Ovary (tissue), 7 donors: ENCODE measurements at regions not wholly inside any gene's neighbourhood (a gene's known extent, or its start where the extent isn't known, plus 50 kb on each side); places are given as distances from the start of the nearest gene placed in this dataset.

Experiments
- DNase-seq, 5 donors: peaks; one replicate each; pipeline ENCODE4 v3.0.0-alpha.2; 2019 to 2020
- H3K27ac ChIP-seq, 2 donors: fragments of 200-600 bp; one replicate each; pipeline versions ENCODE4 v1.5.1 to v1.8.0; 2019 to 2022
- H3K27me3 ChIP-seq: fragments of 200-600 bp; one replicate; pipeline ENCODE4 v1.8.0; 2022
- H3K36me3 ChIP-seq: fragments of 200-600 bp; sonication (generic); one replicate; pipeline ENCODE4 v1.5.1; 2019
- H3K4me1 ChIP-seq: one replicate; pipeline ENCODE4 v1.8.1; 2013; ENCODE audit warnings: mild to moderate bottlenecking, moderate library complexity; ENCODE audit not compliant: insufficient read depth
- H3K4me3 ChIP-seq: fragments of 200-600 bp; sonication (generic); one replicate; pipeline ENCODE4 v1.5.1; 2017
- H3K9me3 ChIP-seq, 2 donors: fragments of 200-600 bp in 1 of 2; sonication (generic) in 1 of 2; one replicate each; pipeline versions ENCODE4 v1.5.1 to v1.8.1; 2013 to 2019; ENCODE audit warnings: mild to moderate bottlenecking in 1 of 2, moderate library complexity in 1 of 2
- EP300 ChIP-seq: sonication (generic); formaldehyde crosslinking; IDR thresholded peaks from one replicate; pipeline ENCODE4 v1.6.1; 2017; ENCODE audit warnings: antibody characterized with exemption
- POLR2A ChIP-seq: fragments of 450-650 bp; IDR thresholded peaks from one replicate; pipeline ENCODE4 v1.6.1; 2017; ENCODE audit warnings: antibody characterized with exemption, mild to moderate bottlenecking, moderate library complexity
- WGBS, 3 donors: extraction: QIAGEN DNeasy Blood & Tissue Kit in 1 of 3; methylation state at CpG; one replicate each; pipeline versions ENCODE4 v1.1.5 to v1.1.7; 2013 to 2017; 5-methylcytosine and 5-hydroxymethylcytosine counted together
- intact Hi-C, 4 donors: fragments of 100-400 bp; cut with DNase I; formaldehyde crosslinking; loops; one replicate each; pipeline versions ENCODE4 v1.11.0 to v1.15.1; 2022 to 2023
- TF ChIP-seq, protein P1 (sequence below), 3 donors: fragments of 450-650 bp in 2 of 3; fragments of 200-600 bp in 1 of 3; IDR thresholded peaks; one replicate each; pipeline versions ENCODE4 v1.5.1 to v1.8.0; 2016 to 2022; ENCODE audit warnings: antibody characterized with exemption in 3 of 3, mild to moderate bottlenecking in 1 of 3
- donor health status: DM: no; HTN: no; CAD: no; lungs with moderate emphysema.
- donor health status: DM: no; HTN: no; CAD: no.
- donor health status: Bipolar disorder and iron deficiency.
- donor health status: DM: no; HTN: no; CAD: no.
- donor health status: DM: yes; HTN: yes; CAD: no.

DNA sequence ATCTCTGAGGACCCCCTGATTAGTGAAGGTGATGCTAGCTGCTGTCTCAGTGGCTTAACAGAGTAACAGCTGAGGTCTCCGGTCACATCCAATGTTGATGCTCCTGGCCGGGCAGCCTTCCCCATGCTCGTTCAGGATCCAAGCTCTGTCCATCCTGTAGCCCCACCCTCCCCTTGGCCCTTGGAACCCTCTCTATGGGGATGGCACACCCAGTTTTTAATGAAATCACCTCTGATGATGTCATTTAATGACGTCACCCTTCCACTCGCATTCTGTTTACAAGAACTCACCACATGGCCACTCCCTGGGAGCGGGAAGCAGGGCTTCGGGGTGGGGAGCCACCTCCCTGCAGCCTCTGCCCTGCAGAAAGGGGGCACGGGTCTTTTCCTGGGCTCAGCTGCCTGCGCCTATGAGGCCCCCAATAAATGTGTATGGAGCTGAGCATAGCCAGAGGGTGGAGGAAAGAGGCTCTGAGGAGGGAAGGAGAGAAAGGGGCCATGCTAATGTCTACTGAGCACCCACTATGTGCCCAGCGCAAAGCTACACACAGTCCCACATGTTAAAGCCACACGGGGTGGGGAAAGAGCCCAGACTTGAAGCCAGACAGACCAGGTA is 95.5 kb downstream of the OAT start:
- TF ChIP-seq POLR2A (no peak), EP300 (no peak)
- TF ChIP-seq, protein P1, sequence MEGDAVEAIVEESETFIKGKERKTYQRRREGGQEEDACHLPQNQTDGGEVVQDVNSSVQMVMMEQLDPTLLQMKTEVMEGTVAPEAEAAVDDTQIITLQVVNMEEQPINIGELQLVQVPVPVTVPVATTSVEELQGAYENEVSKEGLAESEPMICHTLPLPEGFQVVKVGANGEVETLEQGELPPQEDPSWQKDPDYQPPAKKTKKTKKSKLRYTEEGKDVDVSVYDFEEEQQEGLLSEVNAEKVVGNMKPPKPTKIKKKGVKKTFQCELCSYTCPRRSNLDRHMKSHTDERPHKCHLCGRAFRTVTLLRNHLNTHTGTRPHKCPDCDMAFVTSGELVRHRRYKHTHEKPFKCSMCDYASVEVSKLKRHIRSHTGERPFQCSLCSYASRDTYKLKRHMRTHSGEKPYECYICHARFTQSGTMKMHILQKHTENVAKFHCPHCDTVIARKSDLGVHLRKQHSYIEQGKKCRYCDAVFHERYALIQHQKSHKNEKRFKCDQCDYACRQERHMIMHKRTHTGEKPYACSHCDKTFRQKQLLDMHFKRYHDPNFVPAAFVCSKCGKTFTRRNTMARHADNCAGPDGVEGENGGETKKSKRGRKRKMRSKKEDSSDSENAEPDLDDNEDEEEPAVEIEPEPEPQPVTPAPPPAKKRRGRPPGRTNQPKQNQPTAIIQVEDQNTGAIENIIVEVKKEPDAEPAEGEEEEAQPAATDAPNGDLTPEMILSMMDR (IDR thresholded peaks at IDR 0.05), result no peak
- WGBS, 3 donors, result 71 to 80% (median 73%) methylated on average over 11 of the region's 11 CpGs
- Histone ChIP-seq H3K4me3 (no peak overlapping the region), H3K9me3 (no peaks in the 10 kb centered on the region), H3K4me1 (no peaks in the 10 kb centered on the region), H3K36me3 (no peaks in the 10 kb centered on the region), H3K27ac (no peak overlapping the region), H3K27me3 (no peaks in the 10 kb centered on the region)
- intact Hi-C loops, result no loop called here
- DNase-seq, result peak in 1 of 5 donors; percentile 11

DNA sequence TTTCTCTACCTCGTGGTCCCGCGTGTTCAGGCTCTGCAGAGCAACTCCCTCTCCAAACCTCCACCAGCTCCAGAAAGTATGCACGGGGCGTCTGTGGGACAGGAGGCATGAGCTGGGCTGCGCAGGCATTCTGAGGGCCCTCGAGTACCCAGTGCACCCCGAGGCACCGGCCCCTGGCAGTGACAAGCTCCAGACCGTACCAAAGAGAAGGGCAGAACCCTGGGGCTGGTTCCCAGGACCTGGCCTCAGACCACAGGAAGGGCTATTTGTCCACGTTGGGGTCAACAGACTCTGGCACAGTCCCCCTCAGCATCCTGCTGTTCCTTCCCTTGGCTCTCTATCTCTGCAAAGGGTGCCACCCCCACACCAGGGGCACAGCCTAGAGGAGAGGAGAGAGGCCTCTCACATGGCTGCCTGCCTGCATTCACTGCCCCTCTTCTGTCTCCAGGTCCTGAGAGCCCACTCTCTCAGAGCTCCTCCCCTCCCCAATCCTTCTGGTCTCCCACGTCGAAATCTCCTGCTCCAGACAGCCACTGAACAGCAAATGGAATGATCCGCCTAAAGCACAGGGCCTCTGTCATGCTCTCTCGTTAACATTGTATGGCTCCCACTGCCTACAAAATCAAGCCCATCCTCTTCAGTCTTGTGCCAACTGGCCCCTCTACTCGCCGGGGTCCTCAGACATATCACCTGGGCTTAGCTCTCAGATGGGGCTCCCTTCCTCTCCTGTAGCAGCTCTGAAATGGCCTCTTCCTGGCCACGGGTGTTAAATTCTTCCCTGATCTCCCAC is 96.3 kb downstream of the OAT start:
- intact Hi-C loops, result no loop called here
- TF ChIP-seq EP300 (no peak), POLR2A (no peak)
- TF ChIP-seq, protein P1 (IDR thresholded peaks at IDR 0.05), result no peak
- peak in 1 of 5 donors; percentile 25 for DNase-seq
- no peaks in the 10 kb centered on the region for H3K4me1 ChIP-seq
- WGBS, 3 donors, result 73 to 79% (median 79%) methylated on average over 18 of the region's 18 CpGs
- H3K27ac ChIP-seq, result no peak overlapping the region
- no peak overlapping the region for H3K4me3 ChIP-seq
- no peaks in the 10 kb centered on the region for H3K36me3 ChIP-seq
- H3K27me3 ChIP-seq, result no peaks in the 10 kb centered on the region
- H3K9me3 ChIP-seq, result no peaks in the 10 kb centered on the region

DNA sequence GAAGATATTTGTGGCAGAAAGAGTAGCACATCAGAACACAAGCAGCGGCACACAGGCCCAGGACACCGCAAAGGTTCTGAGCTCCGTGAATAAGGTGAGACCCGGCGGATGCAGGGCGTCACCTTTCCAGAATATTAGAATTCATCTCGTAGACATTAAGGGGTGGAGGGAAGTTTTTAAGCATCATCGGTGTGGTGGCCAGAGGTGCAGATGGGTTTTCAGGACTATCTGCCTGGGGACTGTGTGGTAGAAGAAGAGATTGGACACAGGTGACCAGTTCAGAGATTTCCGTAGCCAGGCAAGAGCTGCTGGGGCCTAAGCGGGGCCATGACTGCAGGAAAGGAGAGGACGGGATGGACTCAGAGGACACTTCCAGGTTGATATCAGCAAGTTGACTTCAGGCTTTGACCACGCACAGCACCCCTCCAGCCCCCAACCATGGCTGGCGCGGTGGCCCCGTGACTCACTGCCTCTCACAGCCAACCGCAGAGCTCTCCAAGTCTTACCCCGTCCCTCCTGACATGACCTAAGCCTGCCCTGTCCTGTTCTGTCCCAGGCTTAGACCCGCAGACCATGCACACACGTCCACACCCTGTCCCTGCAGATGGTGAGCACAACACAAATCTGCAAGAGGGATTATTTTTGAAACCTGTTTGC is 97.2 kb downstream of the OAT start:
- intact Hi-C loops, result no loop called here
- H3K27ac ChIP-seq, result no peak overlapping the region
- H3K9me3 ChIP-seq, result no peaks in the 10 kb centered on the region
- H3K27me3 ChIP-seq, result no peaks in the 10 kb centered on the region
- no peaks in the 10 kb centered on the region for H3K4me1 ChIP-seq
- 96 to 97% (median 96%) methylated on average over 17 to 19 of the region's 19 CpGs for WGBS, 3 donors
- H3K36me3 ChIP-seq, result no peaks in the 10 kb centered on the region
- no peak for TF ChIP-seq POLR2A
- no peak for TF ChIP-seq EP300
- TF ChIP-seq, protein P1 (IDR thresholded peaks at IDR 0.05), result no peak
- DNase-seq, result peak in 1 of 5 donors; percentile 17
- no peak overlapping the region for H3K4me3 ChIP-seq

DNA sequence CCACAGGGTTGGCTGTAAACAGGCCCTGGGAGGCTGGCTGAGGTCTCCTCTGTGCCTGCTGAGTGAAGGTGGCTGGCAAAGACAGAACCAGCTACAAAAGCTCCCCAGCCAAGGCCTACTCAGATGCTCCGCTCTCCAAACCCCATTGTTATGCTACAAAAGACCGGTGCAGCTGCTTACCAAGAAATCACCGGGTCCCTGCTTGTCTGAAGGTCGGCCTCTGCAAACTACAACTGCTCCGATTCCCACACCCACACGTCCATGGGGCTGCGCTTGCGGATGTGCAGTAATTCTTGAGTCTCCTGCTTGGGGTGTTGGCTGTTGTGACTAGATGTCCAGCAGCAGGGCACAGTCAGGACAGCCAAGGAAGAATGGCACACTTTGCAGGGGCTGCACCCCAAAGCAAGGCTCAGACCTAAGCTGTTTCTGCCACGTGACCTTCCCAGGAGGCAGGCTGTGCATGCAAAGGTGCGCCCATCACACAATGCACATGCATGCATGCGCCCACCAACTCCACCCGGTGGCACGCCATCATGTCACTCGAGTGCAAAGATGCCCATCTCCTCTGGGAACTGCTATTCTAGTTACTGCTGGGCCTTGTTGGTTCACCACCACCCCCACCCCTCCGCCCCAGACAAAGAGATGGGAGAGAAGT is 97.8 kb downstream of the OAT start:
- no peak overlapping the region for H3K27ac ChIP-seq
- peak in 1 of 5 donors; percentile 11 for DNase-seq
- TF ChIP-seq, protein P1 (IDR thresholded peaks at IDR 0.05), result no peak
- TF ChIP-seq EP300, result no peak
- no peak for TF ChIP-seq POLR2A
- 76 to 90% (median 80%) methylated on average over 15 of the region's 15 CpGs for WGBS, 3 donors
- no peaks in the 10 kb centered on the region for H3K9me3 ChIP-seq
- H3K4me1 ChIP-seq, result no peaks in the 10 kb centered on the region
- no peaks in the 10 kb centered on the region for H3K36me3 ChIP-seq
- H3K4me3 ChIP-seq, result no peak overlapping the region
- H3K27me3 ChIP-seq, result no peaks in the 10 kb centered on the region
- intact Hi-C loops, result no loop called here
